ENCODE measurements at regions not wholly inside any gene's neighbourhood (a gene's known extent, or its start where the extent isn't known, plus 50 kb on each side); places are given as distances from the start of the nearest gene placed in this dataset.
"Not testable (repeated sequence)": the region's sequence is repeated elsewhere in the genome, so short reads cannot be mapped to it uniquely, and the experiment has no call there.

GRCh38 chr20:60104993-60105803 is 147.0 kb downstream of the CDH26 start:
- FAIRE-seq, result no peak
- no peak for TF ChIP-seq CTCF (IDR thresholded peaks at IDR 0.05; ENCODE audit: insufficient read depth, missing control alignments)
- no peak for DNase-seq (ENCODE audit: insufficient read length, low spot score)

- not testable (repeated sequence) for FAIRE-seq
These were observed 148.0 kb downstream of the CDH26 start for GRCh38 chr20:60106186-60106585.

GRCh38 chr20:60107621-60108390 is 149.6 kb downstream of the CDH26 start:
- TF ChIP-seq CTCF (IDR thresholded peaks at IDR 0.05; ENCODE audit: insufficient read depth, missing control alignments), result no peak
- DNase-seq (ENCODE audit: insufficient read length, low spot score) (no peak), FAIRE-seq (no peak)

More at GRCh38 chr20:60106186-60106585, 148.0 kb downstream of the CDH26 start:
- not testable (repeated sequence) for DNase-seq (ENCODE audit: insufficient read length, low spot score)

- FAIRE-seq (no peak), DNase-seq (ENCODE audit: insufficient read length, low spot score) (no peak)
- no peak for TF ChIP-seq CTCF (IDR thresholded peaks at IDR 0.05; ENCODE audit: insufficient read depth, missing control alignments)
These were observed 150.2 kb downstream of the CDH26 start for GRCh38 chr20:60108397-60108796.

GRCh38 chr20:60113024-60113724 is 155.0 kb downstream of the CDH26 start:
- no peak for FAIRE-seq
- no peak for TF ChIP-seq CTCF (IDR thresholded peaks at IDR 0.05; ENCODE audit: insufficient read depth, missing control alignments)
- no peak for DNase-seq (ENCODE audit: insufficient read length, low spot score)

GRCh38 chr20:60113771-60114170 is 155.5 kb downstream of the CDH26 start:
- FAIRE-seq, result no peak

More at GRCh38 chr20:60113771-60114170, 155.5 kb downstream of the CDH26 start:
- no peak for TF ChIP-seq CTCF (IDR thresholded peaks at IDR 0.05; ENCODE audit: insufficient read depth, missing control alignments)
- no peak for DNase-seq (ENCODE audit: insufficient read length, low spot score)

Data from D721Med (cell line).